COLO668 (cell line): ENCODE measurements at regions not wholly inside any gene's neighbourhood (a gene's known extent, or its start where the extent isn't known, plus 50 kb on each side); places are given as distances from the start of the nearest gene placed in this dataset.
"Not testable (repeated sequence)": the region's sequence is repeated elsewhere in the genome, so short reads cannot be mapped to it uniquely, and the experiment has no call there.

Experiments used
- DNase-seq: peaks from one replicate; lab custom pipeline; 2025; ENCODE audit not compliant: unreplicated experiment; lab: John Stamatoyannopoulos, UW

DNA sequence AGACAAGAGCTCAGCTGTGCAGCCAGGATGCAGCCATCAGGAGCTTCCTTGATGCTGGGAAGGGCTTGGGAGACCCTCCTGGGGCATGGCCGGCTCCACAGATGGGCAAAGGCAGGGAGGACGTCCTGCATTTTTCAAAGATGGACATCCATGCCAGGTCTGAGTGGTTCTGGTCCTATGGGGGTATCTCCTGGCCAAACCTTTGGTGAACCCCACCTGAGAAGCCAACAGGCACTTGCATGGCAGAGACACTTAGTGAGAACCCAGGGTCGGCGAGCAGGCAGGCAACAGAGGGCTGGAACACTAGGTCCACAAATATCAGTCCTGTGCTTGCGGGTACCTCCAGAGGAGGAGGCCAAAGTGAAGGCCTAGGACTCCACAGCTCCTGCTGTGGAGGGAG lies 70.0 kb downstream of the KCTD15 start:
- DNase-seq, result no peak

DNA sequence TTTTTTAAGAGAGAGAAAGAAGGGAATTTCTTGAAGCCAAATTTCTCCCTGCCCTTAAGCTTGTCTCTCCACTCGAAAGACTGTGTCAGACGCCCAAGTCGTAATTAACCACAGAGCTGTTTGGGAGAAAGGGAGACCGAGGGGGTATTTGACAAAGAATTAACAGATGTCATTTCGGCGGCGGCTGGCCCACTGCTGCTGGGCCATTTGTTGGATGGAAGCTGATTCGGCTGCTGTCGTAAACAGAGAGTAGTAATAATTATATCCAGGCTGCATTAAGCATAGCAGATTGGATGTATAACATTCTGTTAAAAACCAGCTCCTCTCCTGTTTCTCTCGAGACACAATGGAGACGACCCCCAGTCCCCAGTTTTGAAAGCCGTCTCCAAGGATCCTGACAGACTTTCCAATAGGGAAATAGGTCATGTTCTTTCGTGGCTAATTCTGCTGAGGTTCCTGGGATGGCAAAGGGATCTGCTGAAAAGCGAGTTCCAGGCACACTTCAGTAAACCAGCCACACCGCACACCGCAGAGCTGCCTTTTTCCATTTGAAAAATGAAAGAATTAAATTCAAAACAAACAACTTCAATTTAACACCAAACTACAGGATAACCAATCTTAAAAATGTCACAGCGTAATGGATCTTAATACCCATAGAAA lies 71.5 kb downstream of the KCTD15 start:
- DNase-seq, result no peak

DNA sequence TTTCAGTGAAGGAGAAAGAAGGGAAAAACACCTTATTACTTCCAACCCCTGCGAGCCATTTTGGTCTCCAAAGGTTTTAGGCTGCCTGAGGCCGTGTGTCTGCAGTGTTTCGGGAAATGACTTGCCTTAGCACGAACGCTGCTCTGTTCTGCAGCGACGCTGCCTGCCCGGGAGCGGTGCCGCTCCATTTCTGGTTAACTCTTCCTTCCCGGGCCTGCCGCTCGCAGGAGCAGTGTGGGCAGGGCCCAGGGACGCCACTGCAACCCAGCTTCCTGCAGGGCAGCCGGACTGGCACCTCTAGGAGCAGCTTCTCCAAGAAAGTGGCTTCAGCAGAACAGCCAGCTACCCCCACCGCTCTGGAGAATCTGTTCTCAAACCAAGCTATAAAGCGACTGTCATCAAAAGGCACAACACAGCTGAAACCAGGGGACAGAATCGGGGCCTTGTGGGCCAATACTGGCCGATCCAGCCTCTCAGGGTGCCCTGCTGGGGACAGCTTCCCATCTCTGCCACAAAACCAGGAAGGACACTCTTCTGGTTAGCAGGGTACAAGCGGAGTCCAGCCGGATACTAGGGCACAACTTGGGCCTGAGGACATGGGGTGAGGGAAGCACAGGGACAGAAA lies 72.2 kb downstream of the KCTD15 start:
- DNase-seq, result no peak

DNA sequence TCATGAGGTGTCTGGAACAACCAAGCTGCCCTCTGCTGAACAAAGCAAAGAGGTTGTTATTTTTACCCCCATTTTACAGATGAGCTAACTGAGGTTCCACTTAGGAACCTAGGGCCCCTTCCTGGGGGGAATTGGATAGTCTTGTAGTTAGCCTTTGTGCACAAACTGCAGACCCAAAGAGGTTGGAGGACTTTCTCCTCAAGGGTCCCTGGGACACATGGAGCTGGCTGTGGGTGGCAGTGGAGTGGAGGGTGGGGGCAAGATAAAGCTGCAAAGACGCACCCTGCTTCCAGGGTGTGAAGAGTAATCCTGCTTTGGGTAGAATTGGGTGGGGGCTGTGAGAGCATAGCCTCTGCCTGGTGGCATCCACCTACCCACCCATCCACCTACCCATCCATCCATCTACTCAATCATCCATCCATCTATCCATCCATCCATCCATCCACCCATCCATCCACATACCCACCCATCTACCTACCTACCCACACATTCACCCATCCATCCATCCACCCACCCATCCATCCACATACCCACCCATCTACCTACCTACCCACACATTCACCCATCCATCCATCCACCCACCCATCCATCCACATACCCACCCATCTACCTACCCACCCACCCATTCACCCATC lies 73.7 kb downstream of the KCTD15 start:
- DNase-seq, result not testable (repeated sequence)

DNA sequence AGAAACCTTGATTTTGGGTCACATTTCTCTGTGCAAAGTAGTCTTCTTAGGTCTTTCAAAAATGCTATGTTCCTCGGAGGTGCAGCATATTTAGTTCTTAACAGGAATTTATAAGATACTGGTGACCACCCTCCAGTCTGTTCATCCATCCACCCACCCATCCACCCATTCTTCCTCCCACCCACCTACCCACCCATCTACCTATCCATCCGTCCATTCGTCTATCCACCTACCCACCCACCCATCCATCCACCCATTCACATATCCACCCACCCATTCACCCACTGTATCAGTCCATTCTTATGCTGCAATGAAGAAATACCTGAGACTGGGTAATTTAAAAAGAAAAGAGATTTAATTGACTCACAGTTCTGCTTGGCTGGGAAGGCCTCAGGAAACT lies 74.9 kb downstream of the KCTD15 start:
- no peak for DNase-seq

DNA sequence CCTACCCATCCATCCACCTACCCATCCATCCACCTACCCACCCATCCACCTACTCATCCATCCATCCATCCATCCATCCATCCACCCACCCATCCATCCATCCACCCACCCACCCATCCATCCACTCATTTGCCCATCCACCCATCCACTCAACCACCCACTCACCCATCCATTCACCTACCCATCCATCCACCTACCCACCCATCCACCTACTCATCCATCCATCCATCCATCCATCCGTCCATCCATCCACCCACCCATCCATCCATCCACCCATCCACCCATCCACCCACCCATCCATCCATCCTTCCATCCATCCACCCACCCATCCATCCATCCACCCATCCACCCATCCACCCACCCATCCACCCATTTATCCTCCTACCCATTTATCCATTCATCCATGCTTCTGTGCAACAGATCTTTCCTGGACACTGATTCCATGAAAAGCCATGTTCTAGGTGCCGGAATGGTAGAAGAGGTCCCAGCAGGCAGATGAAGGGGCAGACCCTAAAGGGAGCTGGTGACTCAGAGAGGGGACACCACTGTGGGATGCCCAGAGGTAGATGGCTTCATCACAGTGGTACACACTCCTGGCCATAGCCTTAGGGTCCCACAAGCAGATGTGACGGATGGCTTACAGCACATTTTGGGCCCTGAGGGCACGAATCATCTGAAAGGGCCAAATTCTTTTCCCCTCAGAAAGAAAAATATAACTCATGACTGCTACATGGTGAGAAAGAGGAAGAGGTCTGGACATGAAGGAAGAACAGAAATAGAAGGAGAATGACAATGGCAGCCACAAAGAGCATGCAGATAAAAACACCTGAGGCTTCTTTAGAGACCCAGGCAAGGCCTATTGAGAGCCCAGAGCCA lies 76.0 kb downstream of the KCTD15 start:
- no peak for DNase-seq

DNA sequence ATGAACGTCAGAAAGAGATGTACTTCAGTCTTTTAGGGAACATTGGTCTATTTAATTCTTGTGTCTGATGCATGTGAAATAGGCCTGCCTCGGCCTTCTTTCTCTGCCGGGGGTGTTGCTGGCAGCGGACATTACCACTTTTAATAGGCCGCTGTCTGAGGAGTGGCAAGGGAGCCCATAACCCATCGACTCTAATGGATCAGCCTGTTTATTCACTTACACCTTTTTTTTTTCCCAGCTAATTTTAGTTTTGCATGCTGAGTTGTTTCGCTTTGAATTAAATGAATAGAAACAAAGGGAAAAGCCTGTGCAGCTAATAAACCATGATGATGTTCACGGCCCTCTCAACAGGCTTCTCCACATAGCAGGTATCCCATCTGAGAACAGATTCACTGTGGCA lies 78.4 kb downstream of the KCTD15 start:
- no peak for DNase-seq

DNA sequence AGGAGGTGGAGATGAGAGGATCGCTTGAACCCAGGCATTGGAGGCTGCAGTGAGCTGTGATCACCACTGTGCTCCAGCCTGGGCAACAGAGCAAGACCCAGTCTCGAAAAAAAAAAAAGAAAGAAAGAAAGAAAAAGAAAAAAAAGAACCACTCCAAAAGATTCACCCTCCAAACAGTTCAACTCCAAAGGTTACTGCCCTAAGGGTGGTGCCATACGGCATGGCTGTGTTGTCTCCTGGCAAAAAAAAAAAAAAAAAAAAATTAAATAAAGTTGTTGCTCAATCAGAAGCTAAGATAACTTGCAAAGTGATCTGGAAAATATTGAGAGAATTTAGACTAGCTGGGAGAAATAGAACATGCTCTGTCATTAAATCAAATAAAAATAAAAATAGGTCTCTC lies 79.5 kb downstream of the KCTD15 start:
- DNase-seq, result no peak

DNA sequence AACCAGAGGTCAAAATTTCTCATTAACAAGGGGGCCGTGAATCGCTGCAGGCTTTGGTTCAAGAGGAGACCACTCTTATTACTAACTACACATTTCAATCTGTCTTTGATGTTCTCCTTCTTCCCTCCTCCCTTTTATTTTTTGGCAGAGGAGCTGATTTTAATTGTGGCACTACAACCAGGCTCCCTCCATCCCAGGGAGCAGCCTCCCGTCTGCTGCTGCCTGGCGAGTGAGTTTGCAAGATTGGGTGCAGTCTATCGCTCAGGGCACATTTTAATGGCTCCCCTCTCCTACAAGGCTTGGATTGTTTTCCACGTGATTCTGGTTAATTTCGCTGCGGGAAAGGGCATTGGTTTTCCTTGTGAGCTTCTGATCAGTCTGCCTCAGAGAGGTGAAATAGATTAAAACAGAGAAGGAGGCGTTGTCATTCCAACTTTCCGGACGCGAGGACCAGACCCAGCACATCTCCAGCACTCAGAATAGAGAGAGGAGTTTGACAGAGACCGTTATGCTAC lies 81.4 kb downstream of the KCTD15 start:
- no peak for DNase-seq

DNA sequence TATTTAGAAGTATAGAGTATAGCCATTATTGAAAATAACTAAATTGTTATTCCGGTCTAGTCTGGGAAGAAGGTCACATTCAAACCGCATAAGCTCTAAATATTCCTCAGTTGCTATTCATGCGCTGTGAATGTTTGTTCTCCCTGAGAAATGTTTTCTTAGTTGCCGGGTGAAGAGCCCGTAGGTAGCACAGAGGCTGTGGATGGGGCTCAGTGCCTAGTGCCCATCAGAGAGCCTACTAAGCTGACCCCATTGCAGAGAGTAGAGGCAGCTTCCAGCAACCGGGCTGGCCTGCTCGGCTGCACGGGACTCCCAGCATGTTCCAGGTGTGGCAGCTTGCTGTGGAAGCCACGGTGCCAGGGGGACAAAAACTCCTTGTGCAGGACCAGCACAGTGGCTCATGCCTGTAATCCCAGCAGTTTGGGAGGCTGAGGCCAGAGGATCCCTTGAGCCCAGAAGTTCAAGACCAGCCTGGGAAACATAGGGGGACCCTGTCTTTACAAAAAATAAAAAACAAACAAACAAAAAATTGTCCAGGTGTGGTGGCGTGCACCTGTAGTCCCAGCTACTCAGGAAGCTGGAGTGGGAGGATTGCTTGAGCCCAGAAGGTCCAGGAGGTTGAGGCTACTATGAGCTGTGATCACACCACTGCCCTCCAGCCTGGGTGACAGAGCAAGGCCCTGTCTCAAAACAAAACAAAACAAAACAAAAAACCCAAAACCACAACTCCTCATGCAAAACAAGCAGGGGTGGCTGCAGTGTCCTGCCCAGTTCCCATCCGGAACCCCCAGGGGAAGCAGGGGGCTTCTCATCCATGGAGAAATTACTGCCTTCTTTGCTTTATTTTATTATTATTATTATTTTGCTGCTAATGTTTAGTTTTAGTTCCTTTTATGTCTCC lies 82.5 kb downstream of the KCTD15 start:
- DNase-seq, result no peak

DNA sequence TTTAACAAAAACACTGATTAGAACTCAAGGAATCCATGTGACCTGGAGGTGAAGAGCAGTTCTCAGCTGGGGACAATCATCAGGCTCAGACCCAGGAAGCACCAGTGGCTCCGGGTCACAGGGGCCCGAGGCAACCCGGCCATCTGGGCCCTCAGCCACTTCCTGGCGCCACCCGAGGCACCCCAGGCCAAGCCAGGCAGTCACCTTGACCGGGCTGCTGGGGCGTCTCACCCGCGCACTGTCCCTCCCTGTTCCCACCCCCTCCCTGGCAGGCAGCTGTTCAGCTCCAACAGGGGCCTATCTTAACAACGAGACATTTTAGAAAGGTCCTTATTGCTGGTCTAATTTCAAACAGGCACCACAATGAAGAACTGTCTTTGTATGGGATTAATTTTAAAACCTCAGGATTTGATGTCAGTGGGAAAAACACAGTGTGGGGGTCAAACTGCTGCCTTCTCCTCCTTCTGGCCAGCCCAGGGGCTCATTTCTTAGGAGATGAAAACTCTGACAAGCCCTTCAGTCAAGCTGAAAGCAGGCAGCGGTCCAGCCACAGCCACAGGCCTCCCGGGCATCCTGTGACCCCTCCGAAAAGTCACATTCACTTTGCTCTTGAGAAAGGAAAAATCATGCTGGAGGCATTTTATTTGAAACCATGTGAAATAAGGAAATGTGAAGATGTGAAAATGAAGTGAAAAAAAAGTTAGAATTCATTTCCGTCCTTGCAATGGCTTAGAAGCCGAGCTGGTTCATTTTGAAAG lies 83.3 kb downstream of the KCTD15 start:
- DNase-seq, result no peak

DNA sequence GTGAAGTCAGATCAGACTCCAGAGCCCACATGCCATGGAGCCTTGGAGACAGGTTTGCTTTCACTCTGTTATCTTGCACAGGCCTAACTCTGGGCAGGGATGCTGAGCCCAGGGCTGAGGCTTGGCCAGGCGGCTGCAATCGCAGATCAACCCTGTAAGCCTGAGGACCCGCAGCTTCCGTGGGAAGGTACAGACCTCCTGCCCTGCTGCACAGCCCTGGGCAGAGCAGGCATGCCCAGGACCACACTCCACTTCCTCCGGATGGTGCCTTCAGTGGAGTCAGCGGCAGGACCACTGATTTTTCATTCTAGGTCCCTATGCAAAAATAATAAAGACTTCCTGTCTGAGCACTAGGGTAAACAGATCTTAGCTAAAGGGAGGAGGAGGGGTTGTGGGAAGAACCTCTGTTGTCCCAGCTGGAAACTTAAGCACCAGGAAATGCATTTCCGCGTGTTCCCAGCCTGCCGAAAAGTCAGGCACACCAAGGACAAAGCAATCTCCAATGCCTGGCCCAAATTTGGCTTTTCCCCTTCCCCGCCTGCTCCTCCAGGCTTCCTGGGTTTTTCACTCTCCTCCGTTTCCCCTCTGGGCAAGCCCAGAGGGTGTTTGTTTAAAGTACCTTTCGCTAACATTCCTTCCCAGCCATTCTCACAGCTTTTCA lies 87.3 kb downstream of the KCTD15 start:
- no peak for DNase-seq

DNA sequence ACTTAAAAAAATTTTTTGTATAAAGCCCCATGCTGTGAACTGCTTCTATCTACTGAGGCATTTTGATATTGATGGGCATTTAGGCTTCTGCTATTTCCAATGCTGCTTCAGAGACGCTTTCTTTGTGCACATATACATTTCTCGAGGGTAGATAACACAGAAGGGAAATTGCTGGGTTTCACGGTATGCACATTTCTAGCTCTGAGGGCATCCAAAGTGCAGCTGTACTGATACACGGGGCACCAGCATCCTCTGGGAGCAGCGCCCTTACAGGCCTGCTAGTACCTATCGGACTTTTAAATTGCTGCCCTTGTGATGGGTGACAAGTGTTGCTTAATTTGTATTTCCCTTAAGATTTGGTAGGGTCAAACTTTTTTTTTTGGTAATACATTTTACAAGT lies 88.6 kb downstream of the KCTD15 start:
- DNase-seq, result no peak

DNA sequence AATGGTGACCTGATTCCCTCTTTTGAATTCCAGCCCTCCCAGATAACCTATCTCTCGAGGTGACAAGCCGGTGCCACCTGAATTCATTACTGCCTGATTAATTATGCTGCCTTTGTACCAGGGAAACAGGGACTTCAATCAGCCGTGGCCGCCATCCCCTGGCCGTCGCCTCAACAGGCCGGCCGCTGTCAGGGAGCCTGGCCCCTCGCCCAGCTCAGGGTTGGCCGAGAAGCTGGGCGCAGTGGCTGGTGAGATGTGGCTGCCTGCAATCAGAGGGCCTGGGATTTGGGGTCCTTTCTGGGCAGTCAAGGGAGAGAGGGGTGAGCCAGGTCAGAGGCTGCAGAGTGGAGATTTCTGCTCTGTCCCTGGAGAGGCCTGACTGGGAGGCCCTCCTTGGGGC lies 91.2 kb downstream of the KCTD15 start:
- no peak for DNase-seq

DNA sequence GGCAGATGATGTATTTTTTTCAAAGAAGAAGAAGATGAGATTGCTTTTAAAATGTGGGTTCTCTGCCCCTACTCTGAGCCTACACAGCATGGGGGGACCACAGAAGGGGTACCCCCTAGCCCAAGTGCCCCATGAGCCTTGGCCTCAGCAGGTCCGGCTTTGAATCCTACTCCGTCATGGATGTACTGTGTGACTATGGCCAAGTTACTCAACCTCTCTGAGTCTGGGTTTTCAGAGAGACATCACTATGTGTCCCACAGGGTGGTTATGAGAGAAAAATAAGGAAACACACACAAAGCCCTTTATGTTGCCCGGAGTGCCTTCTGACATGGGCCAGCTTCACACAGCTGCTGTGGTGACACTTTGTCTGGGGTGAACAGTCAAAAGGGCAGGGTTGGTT lies 92.0 kb downstream of the KCTD15 start:
- no peak for DNase-seq

DNA sequence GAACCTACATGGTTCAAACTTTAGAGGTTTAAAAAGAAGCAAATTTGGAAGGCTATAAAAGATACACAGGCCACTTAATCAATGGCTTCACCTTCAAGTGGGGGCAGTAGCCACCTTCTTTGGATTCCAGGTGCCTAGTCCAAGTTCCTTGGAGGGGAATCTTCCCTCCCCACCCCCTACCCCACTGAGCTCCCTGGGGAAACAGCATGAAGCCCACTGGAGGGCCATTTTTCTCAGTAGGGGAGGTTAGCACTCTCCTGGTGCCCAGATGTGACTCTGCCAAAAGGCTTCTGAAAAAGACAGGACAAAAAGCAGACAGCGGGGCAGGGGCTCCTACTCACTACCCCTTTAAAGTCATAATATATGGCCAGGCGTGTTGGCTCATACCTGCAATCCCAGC lies 93.9 kb downstream of the KCTD15 start:
- DNase-seq, result no peak

DNA sequence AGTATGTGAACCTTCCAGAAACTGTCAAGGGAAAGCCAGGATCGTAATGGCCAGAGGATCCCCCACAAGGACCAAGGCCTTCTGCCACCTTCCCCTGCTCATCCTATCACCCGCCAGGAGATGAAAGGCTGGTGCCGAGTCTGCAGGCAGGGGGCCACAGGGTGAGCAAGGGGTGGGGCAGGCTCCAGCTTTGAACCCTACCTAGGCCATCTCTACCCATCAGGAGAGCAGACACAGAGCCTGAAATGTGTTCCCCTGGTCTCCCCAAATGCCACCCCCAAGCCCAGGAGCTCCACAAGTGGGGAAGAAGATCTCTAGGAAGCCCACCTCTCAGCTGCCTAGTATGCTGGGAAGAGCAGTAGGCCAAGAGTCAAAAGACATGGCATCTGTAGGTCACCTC lies 95.1 kb downstream of the KCTD15 start:
- no peak for DNase-seq

DNA sequence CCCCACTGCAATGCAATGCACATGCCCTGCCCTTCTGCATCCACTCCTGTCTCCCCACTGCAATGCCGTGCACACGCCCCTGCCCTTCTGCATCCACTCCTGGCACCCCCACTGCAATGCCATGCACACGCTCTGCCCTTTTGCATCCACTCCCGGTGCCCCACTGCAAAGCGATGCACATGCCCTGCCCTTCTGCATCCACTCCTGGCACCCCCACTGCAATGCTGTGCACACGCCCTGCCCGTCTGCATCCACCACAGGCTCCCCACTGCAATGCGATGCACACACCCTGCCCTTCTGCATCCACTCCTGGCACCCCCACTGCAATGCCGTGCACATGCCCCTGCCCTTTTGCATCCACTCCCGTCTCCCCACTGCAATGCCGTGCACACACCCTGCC lies 98.1 kb downstream of the KCTD15 start:
- no peak for DNase-seq

DNA sequence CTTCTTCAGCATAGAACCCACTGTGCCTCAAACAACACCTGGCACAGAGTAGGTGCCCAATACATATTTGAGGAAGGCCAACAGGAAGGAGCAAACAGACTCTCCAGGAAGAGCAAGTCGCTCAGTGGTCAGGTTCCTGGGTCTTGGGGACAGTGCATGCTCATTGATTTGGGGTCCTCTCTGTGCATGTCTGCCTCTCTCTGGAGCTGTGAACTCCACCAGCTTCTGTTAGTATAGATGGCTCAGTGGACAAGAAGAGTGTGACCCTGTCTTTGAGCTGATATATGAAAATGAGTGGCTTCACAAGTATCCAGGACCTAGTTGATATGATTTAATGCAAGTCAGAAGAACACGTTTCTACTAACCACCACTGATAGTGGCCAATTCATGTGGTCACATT lies 98.7 kb downstream of the KCTD15 start:
- no peak for DNase-seq
